Loucy (cell line): ENCODE measurements at regions not wholly inside any gene's neighbourhood (a gene's known extent, or its start where the extent isn't known, plus 50 kb on each side); places are given as distances from the start of the nearest gene placed in this dataset.

Experiments
- EZH2phosphoT487 ChIP-seq: fragments of 200-600 bp; IDR thresholded peaks from 2 replicates; pipeline ENCODE4 v1.6.1; 2018; ENCODE audit warnings: antibody characterized with exemption, mild to moderate bottlenecking, moderate library complexity, borderline replicate concordance
- TF ChIP-seq, protein P1 (sequence below): fragments of 200-600 bp; sonication (generic); conservative IDR thresholded peaks from 2 replicates; pipeline ENCODE4 v1.5.1; 2014; ENCODE audit warnings: mild to moderate bottlenecking, antibody characterized with exemption, low read length

DNA sequence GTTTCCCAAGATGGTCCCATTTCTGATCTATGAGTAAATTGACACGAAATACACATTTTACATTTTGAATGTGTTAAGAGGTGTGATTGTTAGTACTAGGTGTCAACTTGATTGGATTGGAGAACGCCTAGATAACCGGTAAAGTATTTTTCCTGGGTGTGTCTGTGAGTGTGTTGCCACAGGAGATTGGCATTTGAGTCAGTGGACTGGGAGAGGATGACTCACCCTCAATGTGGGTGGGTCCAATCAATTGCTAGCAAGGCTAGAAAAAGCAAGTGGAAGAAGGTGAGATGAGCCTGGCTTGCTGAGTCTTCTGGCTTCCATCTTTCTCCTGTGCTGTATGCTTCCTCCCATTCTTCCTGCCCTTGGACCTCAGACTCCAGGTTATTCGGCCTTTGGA lies 960.7 kb upstream of the PCDH9 start:
- no peak for TF ChIP-seq EZH2phosphoT487
- TF ChIP-seq, protein P1, sequence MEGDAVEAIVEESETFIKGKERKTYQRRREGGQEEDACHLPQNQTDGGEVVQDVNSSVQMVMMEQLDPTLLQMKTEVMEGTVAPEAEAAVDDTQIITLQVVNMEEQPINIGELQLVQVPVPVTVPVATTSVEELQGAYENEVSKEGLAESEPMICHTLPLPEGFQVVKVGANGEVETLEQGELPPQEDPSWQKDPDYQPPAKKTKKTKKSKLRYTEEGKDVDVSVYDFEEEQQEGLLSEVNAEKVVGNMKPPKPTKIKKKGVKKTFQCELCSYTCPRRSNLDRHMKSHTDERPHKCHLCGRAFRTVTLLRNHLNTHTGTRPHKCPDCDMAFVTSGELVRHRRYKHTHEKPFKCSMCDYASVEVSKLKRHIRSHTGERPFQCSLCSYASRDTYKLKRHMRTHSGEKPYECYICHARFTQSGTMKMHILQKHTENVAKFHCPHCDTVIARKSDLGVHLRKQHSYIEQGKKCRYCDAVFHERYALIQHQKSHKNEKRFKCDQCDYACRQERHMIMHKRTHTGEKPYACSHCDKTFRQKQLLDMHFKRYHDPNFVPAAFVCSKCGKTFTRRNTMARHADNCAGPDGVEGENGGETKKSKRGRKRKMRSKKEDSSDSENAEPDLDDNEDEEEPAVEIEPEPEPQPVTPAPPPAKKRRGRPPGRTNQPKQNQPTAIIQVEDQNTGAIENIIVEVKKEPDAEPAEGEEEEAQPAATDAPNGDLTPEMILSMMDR = no peak
